ENCODE measurements at regions not wholly inside any gene's neighbourhood (a gene's known extent, or its start where the extent isn't known, plus 50 kb on each side); places are given as distances from the start of the nearest gene placed in this dataset.
A peak's percentile ranks its signal among the peaks of the same experiment; 100 is the strongest.

- no peak for DNase-seq (ENCODE audit: low spot score)
Measured at GRCh38 chr1:13968361-13968760, 268.4 kb downstream of the PRDM2 start.

GRCh38 chr1:13970631-13971247 is 270.8 kb downstream of the PRDM2 start:
- no peak for DNase-seq (ENCODE audit: low spot score)

- DNase-seq (ENCODE audit: low spot score) = no peak
Measured at GRCh38 chr1:13976485-13976884, 276.5 kb downstream of the PRDM2 start.

- no peak for DNase-seq (ENCODE audit: low spot score)
Measured at GRCh38 chr1:13981142-13981541, 281.2 kb downstream of the PRDM2 start.

GRCh38 chr1:13983393-13983792 is 283.4 kb downstream of the PRDM2 start:
- no peak for DNase-seq (ENCODE audit: low spot score)

GRCh38 chr1:13990939-13991338 is 291.0 kb downstream of the PRDM2 start:
- DNase-seq (ENCODE audit: low spot score) = no peak

GRCh38 chr1:13992489-13993285 is 292.7 kb downstream of the PRDM2 start:
- no peak for DNase-seq (ENCODE audit: low spot score)

GRCh38 chr1:13994386-13994785 is 294.4 kb downstream of the PRDM2 start:
- DNase-seq (ENCODE audit: low spot score) = no peak

- no peak for DNase-seq (ENCODE audit: low spot score)
Measured at GRCh38 chr1:13996334-13996733, 296.3 kb downstream of the PRDM2 start.

- no peak for DNase-seq (ENCODE audit: low spot score)
Measured at GRCh38 chr1:14003552-14003951, 303.6 kb downstream of the PRDM2 start.

GRCh38 chr1:14009582-14009981 is 309.6 kb downstream of the PRDM2 start:
- DNase-seq (ENCODE audit: low spot score) = no peak

- no peak for DNase-seq (ENCODE audit: low spot score)
Measured at GRCh38 chr1:14010476-14010875, 310.5 kb downstream of the PRDM2 start.

GRCh38 chr1:14011132-14011531 is 311.1 kb downstream of the PRDM2 start:
- DNase-seq (ENCODE audit: low spot score) = no peak

- DNase-seq (ENCODE audit: low spot score) = no peak
Measured at GRCh38 chr1:14011888-14012287, 311.9 kb downstream of the PRDM2 start.

- no peak for DNase-seq (ENCODE audit: low spot score)
Measured at GRCh38 chr1:14014929-14015328, 314.9 kb downstream of the PRDM2 start.

GRCh38 chr1:14015917-14016316 is 315.9 kb downstream of the PRDM2 start:
- DNase-seq (ENCODE audit: low spot score) = no peak

- DNase-seq (ENCODE audit: low spot score) = no peak
Measured at GRCh38 chr1:14017531-14017961, 317.6 kb downstream of the PRDM2 start.

GRCh38 chr1:14019461-14019860 is 319.5 kb downstream of the PRDM2 start:
- DNase-seq (ENCODE audit: low spot score) = no peak

GRCh38 chr1:14020006-14020405 is 320.0 kb downstream of the PRDM2 start:
- DNase-seq (ENCODE audit: low spot score) = no peak

- DNase-seq (ENCODE audit: low spot score) = peak; percentile 28
Measured at GRCh38 chr1:14027099-14027498, 327.1 kb downstream of the PRDM2 start.

- no peak for DNase-seq (ENCODE audit: low spot score)
Measured at GRCh38 chr1:14031461-14031860, 331.5 kb downstream of the PRDM2 start.

- no peak for DNase-seq (ENCODE audit: low spot score)
Measured at GRCh38 chr1:14034506-14034905, 334.5 kb downstream of the PRDM2 start.
